Esophagus squamous epithelium (tissue), 4 donors: ENCODE measurements at regions not wholly inside any gene's neighbourhood (a gene's known extent, or its start where the extent isn't known, plus 50 kb on each side); places are given as distances from the start of the nearest gene placed in this dataset.

ENCODE experiments used
- CTCF ChIP-seq, 6 experiments: fragments of 450-650 bp in 4 of 6; fragments of 200-600 bp in 2 of 6; sonication (generic) in 2 of 6; IDR thresholded peaks; one replicate each; pipeline ENCODE4 v1.5.1; 2016 to 2019; ENCODE audit warnings: antibody characterized with exemption in 6 of 6, mild to moderate bottlenecking in 4 of 6, moderate library complexity in 4 of 6
- POLR2A ChIP-seq, 4 donors: fragments of 450-650 bp; IDR thresholded peaks; one replicate each; pipeline ENCODE4 v1.6.1; 2017; ENCODE audit warnings: antibody characterized with exemption in 4 of 4, mild to moderate bottlenecking in 4 of 4, moderate library complexity in 3 of 4

GRCh38 chr9:81490605-81491331 is 198.6 kb downstream of the TLE1 start:
- no peak for TF ChIP-seq CTCF (IDR thresholded peaks at IDR 0.05)
- TF ChIP-seq POLR2A (IDR thresholded peaks at IDR 0.05), result no peak
